ENCODE measurements at regions not wholly inside any gene's neighbourhood (a gene's known extent, or its start where the extent isn't known, plus 50 kb on each side); places are given as distances from the start of the nearest gene placed in this dataset.

GRCh38 chr15:62624547-62625378, 417.8 kb upstream of the TPM1 start:
- Mint-ChIP-seq H3K27ac (no peak overlapping the region), H3K4me1 (peaks cover 2% of the 10 kb centered on the region), H3K9me3 (no peaks in the 10 kb centered on the region), H3K4me3 (no peak overlapping the region), H3K27me3 (peaks cover 1% of the 10 kb centered on the region), H3K36me3 (no peaks in the 10 kb centered on the region)
- no peak for DNase-seq

GRCh38 chr15:62625429-62626033, 417.0 kb upstream of the TPM1 start:
- Mint-ChIP-seq H3K4me1 (peaks cover 2% of the 10 kb centered on the region), H3K4me3 (no peak overlapping the region)

GRCh38 chr15:62626903-62627302, 415.6 kb upstream of the TPM1 start:
- Mint-ChIP-seq H3K27ac (no peak overlapping the region), H3K36me3 (no peaks in the 10 kb centered on the region), H3K9me3 (no peaks in the 10 kb centered on the region), H3K4me3 (no peak overlapping the region), H3K4me1 (peaks cover 2% of the 10 kb centered on the region), H3K27me3 (peaks cover 4% of the 10 kb centered on the region)
- no peak for DNase-seq

More at GRCh38 chr15:62625429-62626033, 417.0 kb upstream of the TPM1 start:
- Mint-ChIP-seq H3K27me3 (peaks cover 4% of the 10 kb centered on the region), H3K36me3 (no peaks in the 10 kb centered on the region), H3K9me3 (no peaks in the 10 kb centered on the region), H3K27ac (no peak overlapping the region)
- no peak for DNase-seq

GRCh38 chr15:62631076-62631724, 411.3 kb upstream of the TPM1 start:
- no peak for DNase-seq
- Mint-ChIP-seq H3K4me1 (no peaks in the 10 kb centered on the region), H3K9me3 (no peaks in the 10 kb centered on the region), H3K36me3 (no peaks in the 10 kb centered on the region), H3K4me3 (no peak overlapping the region), H3K27me3 (peaks cover 4% of the 10 kb centered on the region), H3K27ac (no peak overlapping the region)

GRCh38 chr15:62636823-62637573, 405.5 kb upstream of the TPM1 start:
- Mint-ChIP-seq H3K27ac (no peak overlapping the region), H3K36me3 (no peaks in the 10 kb centered on the region)

DNA sequence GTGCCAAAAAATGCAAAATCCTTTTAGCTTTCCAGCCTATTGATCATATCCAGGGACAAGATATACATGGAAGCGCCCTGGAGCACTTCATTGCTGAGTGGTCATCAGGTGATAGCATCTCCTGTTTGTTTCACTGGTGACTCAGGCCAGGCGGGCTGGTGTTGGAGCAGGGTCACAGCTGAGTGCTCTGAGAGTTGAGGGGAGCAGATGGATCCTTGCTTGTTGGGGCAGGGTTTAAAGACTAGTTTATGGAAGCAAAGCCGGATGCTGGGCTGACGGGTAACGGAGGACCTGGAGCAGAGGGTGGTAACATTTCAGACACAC, 405.0 kb upstream of the TPM1 start:
- peaks cover 3% of the 10 kb centered on the region for H3K4me1 Mint-ChIP-seq
- peaks cover 4% of the 10 kb centered on the region for H3K27me3 Mint-ChIP-seq
- no peak for DNase-seq
- no peaks in the 10 kb centered on the region for H3K9me3 Mint-ChIP-seq
- H3K4me3 Mint-ChIP-seq, result no peak overlapping the region
- H3K27ac Mint-ChIP-seq, result no peak overlapping the region
- H3K36me3 Mint-ChIP-seq, result no peaks in the 10 kb centered on the region

More at GRCh38 chr15:62636823-62637573, 405.5 kb upstream of the TPM1 start:
- peaks cover 2% of the 10 kb centered on the region for H3K4me1 Mint-ChIP-seq
- H3K27me3 Mint-ChIP-seq, result peaks cover 4% of the 10 kb centered on the region
- H3K4me3 Mint-ChIP-seq, result no peak overlapping the region
- no peak for DNase-seq
- no peaks in the 10 kb centered on the region for H3K9me3 Mint-ChIP-seq

DNA sequence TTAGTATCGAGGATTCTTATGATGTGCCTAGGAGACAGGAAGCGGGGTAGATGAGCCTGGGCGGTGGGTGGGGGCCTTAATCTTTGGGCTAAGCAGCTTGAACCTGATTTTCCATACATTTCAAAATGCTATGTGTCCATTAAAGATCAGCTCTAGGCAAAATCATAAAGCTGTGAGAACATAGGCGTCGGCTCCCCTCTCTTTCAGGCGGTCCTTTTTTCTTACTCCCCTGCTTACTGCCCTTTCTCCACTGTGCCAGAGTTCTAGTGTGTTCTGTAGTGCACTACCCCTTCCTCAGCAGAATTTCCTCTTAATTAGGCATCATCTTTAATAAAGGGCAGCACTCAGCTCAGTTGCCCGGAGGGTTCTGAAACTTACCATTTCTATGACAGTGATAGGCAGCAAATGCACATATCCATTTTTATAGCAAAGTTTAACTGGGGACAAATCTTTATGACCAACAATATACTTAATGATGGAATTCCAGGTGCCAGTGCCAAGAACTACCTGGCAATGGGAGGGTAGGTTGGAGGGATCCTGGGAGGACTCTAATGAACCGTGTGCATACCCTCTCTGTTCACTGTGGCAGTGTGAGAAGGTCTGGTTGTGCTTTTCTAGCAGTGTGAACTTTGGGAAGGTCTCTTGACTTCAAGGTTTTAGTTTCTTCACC, 404.5 kb upstream of the TPM1 start:
- no peaks in the 10 kb centered on the region for H3K36me3 Mint-ChIP-seq
- H3K27me3 Mint-ChIP-seq, result peaks cover 4% of the 10 kb centered on the region
- H3K4me3 Mint-ChIP-seq, result no peak overlapping the region
- no peak overlapping the region for H3K27ac Mint-ChIP-seq
- H3K9me3 Mint-ChIP-seq, result no peaks in the 10 kb centered on the region
- peaks cover 3% of the 10 kb centered on the region for H3K4me1 Mint-ChIP-seq
- no peak for DNase-seq

- Mint-ChIP-seq H3K4me3 (no peak overlapping the region), H3K36me3 (no peaks in the 10 kb centered on the region), H3K4me1 (peaks cover 3% of the 10 kb centered on the region), H3K27ac (no peak overlapping the region), H3K27me3 (peaks cover 4% of the 10 kb centered on the region), H3K9me3 (no peaks in the 10 kb centered on the region)
- no peak for DNase-seq
Observed at GRCh38 chr15:62639432-62639831, 403.1 kb upstream of the TPM1 start.

- DNase-seq, result no peak
- Mint-ChIP-seq H3K4me3 (no peak overlapping the region), H3K9me3 (no peaks in the 10 kb centered on the region), H3K27ac (no peak overlapping the region), H3K36me3 (no peaks in the 10 kb centered on the region), H3K27me3 (peaks cover 4% of the 10 kb centered on the region), H3K4me1 (peaks cover 3% of the 10 kb centered on the region)
Observed at GRCh38 chr15:62639906-62640605, 402.5 kb upstream of the TPM1 start.

DNA sequence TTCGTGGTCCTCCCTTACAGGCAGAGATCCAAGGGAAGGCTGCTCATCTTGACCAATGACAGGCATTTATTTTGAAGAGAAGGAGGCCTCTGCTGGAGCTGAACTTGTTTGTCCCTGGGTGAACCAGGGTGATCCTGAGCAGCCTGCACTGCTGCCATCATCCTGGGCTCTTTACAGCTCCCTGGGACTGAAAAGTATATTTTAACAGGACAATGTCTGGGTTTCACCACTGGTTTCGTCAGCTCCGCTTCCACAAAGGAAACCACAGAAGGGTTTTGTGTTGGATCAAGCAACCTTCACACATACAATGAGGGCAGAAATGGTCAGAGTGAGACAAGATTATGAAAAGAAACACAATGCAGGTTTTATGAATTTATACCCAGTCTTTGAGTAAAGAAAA, 400.7 kb upstream of the TPM1 start:
- no peaks in the 10 kb centered on the region for H3K36me3 Mint-ChIP-seq
- H3K4me3 Mint-ChIP-seq, result no peak overlapping the region
- H3K27me3 Mint-ChIP-seq, result peaks cover 4% of the 10 kb centered on the region
- no peaks in the 10 kb centered on the region for H3K9me3 Mint-ChIP-seq
- no peak for DNase-seq
- peaks cover 3% of the 10 kb centered on the region for H3K4me1 Mint-ChIP-seq
- no peak overlapping the region for H3K27ac Mint-ChIP-seq

- H3K9me3 Mint-ChIP-seq, result no peaks in the 10 kb centered on the region
- peaks cover 4% of the 10 kb centered on the region for H3K27me3 Mint-ChIP-seq
- no peak overlapping the region for H3K27ac Mint-ChIP-seq
- no peak overlapping the region for H3K4me3 Mint-ChIP-seq
- H3K4me1 Mint-ChIP-seq, result peaks cover 3% of the 10 kb centered on the region
- no peak for DNase-seq
- H3K36me3 Mint-ChIP-seq, result no peaks in the 10 kb centered on the region
Observed at GRCh38 chr15:62643572-62643971, 399.0 kb upstream of the TPM1 start.

DNA sequence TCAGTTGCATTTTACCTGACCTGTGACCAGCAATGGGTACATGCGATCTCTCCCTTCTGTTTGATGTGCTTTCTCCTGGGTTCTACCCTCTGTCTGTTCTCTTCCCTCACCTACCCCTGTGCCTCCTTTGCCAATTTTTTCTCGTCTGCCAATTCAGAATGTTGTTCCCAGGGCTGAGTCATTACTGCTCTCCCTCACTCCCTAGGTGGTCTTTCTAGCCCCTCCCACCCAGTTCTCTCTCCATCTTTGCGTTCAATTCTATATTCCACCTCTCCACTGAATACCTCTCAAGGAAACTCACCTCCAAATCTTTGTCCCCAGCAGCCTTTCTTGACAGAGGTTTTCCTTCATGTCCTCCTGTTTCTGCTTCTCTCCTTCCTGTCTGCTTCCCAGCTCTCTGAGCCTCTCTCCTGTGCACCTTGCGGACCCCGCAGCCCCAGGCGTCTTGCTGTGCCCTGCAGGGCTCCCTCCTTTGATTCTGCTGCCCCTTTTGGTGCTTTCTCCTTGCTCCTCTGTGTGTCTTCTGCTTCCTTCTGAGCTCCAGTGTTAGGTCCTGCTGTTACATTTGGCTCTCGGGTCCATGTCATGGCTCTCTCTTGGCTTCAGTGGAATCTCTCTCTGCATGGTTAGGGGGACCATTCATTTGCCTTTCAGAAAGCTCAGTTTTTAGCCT, 398.2 kb upstream of the TPM1 start:
- peaks cover 3% of the 10 kb centered on the region for H3K4me1 Mint-ChIP-seq
- H3K9me3 Mint-ChIP-seq, result no peaks in the 10 kb centered on the region
- DNase-seq, result no peak
- no peak overlapping the region for H3K27ac Mint-ChIP-seq
- H3K4me3 Mint-ChIP-seq, result no peak overlapping the region
- peaks cover 4% of the 10 kb centered on the region for H3K27me3 Mint-ChIP-seq
- H3K36me3 Mint-ChIP-seq, result no peaks in the 10 kb centered on the region

- H3K36me3 Mint-ChIP-seq, result no peaks in the 10 kb centered on the region
- no peak overlapping the region for H3K27ac Mint-ChIP-seq
- H3K27me3 Mint-ChIP-seq, result peaks cover 4% of the 10 kb centered on the region
- H3K9me3 Mint-ChIP-seq, result no peaks in the 10 kb centered on the region
- DNase-seq, result no peak
- no peak overlapping the region for H3K4me3 Mint-ChIP-seq
- H3K4me1 Mint-ChIP-seq, result peaks cover 3% of the 10 kb centered on the region
Observed at GRCh38 chr15:62644889-62645742, 397.4 kb upstream of the TPM1 start.

All from activated naive CD8-positive, alpha-beta T cell treated with anti-CD3 and anti-CD28 coated beads for 36 hours (primary cell).